ENCODE measurements at regions not wholly inside any gene's neighbourhood (a gene's known extent, or its start where the extent isn't known, plus 50 kb on each side); places are given as distances from the start of the nearest gene placed in this dataset.

DNA sequence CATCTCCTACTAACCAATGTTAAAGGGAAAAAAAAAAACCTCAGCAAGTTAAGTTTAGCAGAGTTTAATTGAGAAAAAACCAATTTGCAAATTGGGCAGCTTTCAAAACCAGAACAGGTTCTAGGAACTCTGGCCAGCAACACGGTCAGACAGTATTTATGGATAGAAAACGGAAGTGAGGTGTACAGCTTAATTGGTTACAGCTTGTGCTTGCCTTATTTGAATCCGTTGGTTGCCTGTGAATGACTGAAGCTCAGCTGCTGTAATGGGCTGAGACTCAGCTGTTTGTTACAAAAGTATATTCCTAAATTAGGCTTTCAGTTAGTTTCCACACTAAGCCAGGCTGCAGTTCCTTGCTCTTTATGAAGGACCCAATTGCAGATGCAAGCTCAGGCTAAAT lies 217.0 kb downstream of the SREK1 start (continued):
- TF ChIP-seq EZH2phosphoT487 (IDR thresholded peaks at IDR 0.05; ENCODE audit: borderline replicate concordance, low read depth), result no peak
- TF ChIP-seq, protein P1, sequence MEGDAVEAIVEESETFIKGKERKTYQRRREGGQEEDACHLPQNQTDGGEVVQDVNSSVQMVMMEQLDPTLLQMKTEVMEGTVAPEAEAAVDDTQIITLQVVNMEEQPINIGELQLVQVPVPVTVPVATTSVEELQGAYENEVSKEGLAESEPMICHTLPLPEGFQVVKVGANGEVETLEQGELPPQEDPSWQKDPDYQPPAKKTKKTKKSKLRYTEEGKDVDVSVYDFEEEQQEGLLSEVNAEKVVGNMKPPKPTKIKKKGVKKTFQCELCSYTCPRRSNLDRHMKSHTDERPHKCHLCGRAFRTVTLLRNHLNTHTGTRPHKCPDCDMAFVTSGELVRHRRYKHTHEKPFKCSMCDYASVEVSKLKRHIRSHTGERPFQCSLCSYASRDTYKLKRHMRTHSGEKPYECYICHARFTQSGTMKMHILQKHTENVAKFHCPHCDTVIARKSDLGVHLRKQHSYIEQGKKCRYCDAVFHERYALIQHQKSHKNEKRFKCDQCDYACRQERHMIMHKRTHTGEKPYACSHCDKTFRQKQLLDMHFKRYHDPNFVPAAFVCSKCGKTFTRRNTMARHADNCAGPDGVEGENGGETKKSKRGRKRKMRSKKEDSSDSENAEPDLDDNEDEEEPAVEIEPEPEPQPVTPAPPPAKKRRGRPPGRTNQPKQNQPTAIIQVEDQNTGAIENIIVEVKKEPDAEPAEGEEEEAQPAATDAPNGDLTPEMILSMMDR (IDR thresholded peaks at IDR 0.05), result no peak
- TF ChIP-seq RCOR1 (IDR thresholded peaks at IDR 0.05; ENCODE audit: low read length), result no peak
- TF ChIP-seq, protein P2, sequence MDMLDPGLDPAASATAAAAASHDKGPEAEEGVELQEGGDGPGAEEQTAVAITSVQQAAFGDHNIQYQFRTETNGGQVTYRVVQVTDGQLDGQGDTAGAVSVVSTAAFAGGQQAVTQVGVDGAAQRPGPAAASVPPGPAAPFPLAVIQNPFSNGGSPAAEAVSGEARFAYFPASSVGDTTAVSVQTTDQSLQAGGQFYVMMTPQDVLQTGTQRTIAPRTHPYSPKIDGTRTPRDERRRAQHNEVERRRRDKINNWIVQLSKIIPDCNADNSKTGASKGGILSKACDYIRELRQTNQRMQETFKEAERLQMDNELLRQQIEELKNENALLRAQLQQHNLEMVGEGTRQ (IDR thresholded peaks at IDR 0.05; ENCODE audit: borderline replicate concordance, low read depth, low read length), result no peak

DNA sequence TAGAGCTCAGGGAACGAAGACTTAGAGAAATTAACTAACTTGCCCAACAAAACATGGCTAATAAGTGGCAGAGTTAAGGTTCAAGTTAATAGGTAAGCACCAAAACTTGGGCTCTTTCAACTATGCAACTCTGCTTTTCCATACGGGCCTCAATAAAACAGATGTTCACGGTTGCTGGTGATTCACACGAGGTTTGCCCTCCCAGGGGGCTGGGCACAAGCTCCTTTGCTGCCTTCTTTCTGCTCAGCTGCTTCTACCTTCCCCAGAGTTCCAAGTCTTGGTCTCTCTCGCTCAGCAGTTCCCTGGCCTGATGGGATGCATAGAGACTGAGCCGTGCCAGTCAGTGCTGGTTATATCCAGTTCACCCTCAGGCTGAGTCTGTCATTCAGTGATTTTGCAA lies 217.9 kb downstream of the SREK1 start:
- 34% methylated on average over 6 of the region's 6 CpGs for WGBS (ENCODE audit: low lambda C conversion rate)
- POLR2A ChIA-PET, result no interaction called here
- no peak for DNase-seq
- TF ChIP-seq NFIC (IDR thresholded peaks at IDR 0.05; ENCODE audit: borderline replicate concordance) (no peak), MXI1 (IDR thresholded peaks at IDR 0.05; ENCODE audit: low read depth, low read length) (no peak), SMC3 (IDR thresholded peaks at IDR 0.05; ENCODE audit: low read depth, low read length) (no peak), GABPA (IDR thresholded peaks at IDR 0.05; ENCODE audit: low read depth) (no peak), TCF12 (IDR thresholded peaks at IDR 0.05) (no peak), RXRA (IDR thresholded peaks at IDR 0.05; ENCODE audit: borderline replicate concordance, low read depth) (no peak), FOXJ3 (CRISPR knock-in tag; IDR thresholded peaks at IDR 0.05) (no peak), FOXM1 (IDR thresholded peaks at IDR 0.05; ENCODE audit: low read depth) (no peak), NRF1 (IDR thresholded peaks at IDR 0.05; ENCODE audit: low read depth, low read length) (no peak), CHD2 (IDR thresholded peaks at IDR 0.05; ENCODE audit: low read length, partially characterized antibody) (no peak), RAD21 (IDR thresholded peaks at IDR 0.05; ENCODE audit: low read length) (no peak), POLR2AphosphoS5 (IDR thresholded peaks at IDR 0.05; ENCODE audit: low read depth, low read length) (no peak), EZH2phosphoT487 (IDR thresholded peaks at IDR 0.05; ENCODE audit: borderline replicate concordance, low read depth) (no peak), JUND (IDR thresholded peaks at IDR 0.05) (no peak)
- TF ChIP-seq, protein P1 (IDR thresholded peaks at IDR 0.05), result no peak
- TF ChIP-seq, protein P3, sequence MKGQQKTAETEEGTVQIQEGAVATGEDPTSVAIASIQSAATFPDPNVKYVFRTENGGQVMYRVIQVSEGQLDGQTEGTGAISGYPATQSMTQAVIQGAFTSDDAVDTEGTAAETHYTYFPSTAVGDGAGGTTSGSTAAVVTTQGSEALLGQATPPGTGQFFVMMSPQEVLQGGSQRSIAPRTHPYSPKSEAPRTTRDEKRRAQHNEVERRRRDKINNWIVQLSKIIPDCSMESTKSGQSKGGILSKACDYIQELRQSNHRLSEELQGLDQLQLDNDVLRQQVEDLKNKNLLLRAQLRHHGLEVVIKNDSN (IDR thresholded peaks at IDR 0.05; ENCODE audit: borderline replicate concordance, low read depth), result no peak
- TF ChIP-seq, protein P4, sequence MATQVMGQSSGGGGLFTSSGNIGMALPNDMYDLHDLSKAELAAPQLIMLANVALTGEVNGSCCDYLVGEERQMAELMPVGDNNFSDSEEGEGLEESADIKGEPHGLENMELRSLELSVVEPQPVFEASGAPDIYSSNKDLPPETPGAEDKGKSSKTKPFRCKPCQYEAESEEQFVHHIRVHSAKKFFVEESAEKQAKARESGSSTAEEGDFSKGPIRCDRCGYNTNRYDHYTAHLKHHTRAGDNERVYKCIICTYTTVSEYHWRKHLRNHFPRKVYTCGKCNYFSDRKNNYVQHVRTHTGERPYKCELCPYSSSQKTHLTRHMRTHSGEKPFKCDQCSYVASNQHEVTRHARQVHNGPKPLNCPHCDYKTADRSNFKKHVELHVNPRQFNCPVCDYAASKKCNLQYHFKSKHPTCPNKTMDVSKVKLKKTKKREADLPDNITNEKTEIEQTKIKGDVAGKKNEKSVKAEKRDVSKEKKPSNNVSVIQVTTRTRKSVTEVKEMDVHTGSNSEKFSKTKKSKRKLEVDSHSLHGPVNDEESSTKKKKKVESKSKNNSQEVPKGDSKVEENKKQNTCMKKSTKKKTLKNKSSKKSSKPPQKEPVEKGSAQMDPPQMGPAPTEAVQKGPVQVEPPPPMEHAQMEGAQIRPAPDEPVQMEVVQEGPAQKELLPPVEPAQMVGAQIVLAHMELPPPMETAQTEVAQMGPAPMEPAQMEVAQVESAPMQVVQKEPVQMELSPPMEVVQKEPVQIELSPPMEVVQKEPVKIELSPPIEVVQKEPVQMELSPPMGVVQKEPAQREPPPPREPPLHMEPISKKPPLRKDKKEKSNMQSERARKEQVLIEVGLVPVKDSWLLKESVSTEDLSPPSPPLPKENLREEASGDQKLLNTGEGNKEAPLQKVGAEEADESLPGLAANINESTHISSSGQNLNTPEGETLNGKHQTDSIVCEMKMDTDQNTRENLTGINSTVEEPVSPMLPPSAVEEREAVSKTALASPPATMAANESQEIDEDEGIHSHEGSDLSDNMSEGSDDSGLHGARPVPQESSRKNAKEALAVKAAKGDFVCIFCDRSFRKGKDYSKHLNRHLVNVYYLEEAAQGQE (IDR thresholded peaks at IDR 0.05; ENCODE audit: low read depth, low read length), result no peak
- TF ChIP-seq, protein P5, sequence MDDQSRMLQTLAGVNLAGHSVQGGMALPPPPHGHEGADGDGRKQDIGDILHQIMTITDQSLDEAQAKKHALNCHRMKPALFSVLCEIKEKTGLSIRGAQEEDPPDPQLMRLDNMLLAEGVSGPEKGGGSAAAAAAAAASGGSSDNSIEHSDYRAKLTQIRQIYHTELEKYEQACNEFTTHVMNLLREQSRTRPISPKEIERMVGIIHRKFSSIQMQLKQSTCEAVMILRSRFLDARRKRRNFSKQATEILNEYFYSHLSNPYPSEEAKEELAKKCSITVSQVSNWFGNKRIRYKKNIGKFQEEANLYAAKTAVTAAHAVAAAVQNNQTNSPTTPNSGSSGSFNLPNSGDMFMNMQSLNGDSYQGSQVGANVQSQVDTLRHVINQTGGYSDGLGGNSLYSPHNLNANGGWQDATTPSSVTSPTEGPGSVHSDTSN (IDR thresholded peaks at IDR 0.05), result no peak
- TF ChIP-seq, protein P6, sequence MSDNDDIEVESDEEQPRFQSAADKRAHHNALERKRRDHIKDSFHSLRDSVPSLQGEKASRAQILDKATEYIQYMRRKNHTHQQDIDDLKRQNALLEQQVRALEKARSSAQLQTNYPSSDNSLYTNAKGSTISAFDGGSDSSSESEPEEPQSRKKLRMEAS (IDR thresholded peaks at IDR 0.05; ENCODE audit: low read depth), result no peak

More for the DNA sequence above, 217.9 kb downstream of the SREK1 start:
- Histone ChIP-seq H3K27me3 (ENCODE audit: insufficient read depth) (0 out of 2 replicates have a peak, but pooled peaks cover 5% of the 10 kb centered on the region), H3K79me2 (ENCODE audit: insufficient read depth) (no peaks in the 10 kb centered on the region), H3F3A (replicated peaks; ENCODE audit: insufficient read depth) (no peaks in the 10 kb centered on the region), H3K4me1 (ENCODE audit: control insufficient read depth in 1 of 2, insufficient read depth in 2 of 2, low read depth in 1 of 2, low read length in 1 of 2) (peaks cover 0 to 13% of the 10 kb centered on the region in 2 experiments; a peak in 2 of 4 replicates), H4K20me1 (ENCODE audit: insufficient read depth) (no peaks in the 10 kb centered on the region), H3K9me3 (no peaks in the 10 kb centered on the region), H2AFZ (ENCODE audit: low read depth) (no peak overlapping the region), H3K4me2 (no peak overlapping the region), H3K9me2 (no peaks in the 10 kb centered on the region), H3K4me3 (ENCODE audit: low read depth in 2 of 2, low read length in 1 of 2) (no peak overlapping the region), H3K36me3 (replicated peaks in 1 of 2; ENCODE audit: control insufficient read depth in 1 of 2, insufficient read depth in 2 of 2, low read length in 1 of 2) (no peaks in the 10 kb centered on the region), H3K27ac (ENCODE audit: low read depth in 2 of 2, low read length in 1 of 2) (no peak overlapping the region), H3K9ac (no peak overlapping the region)
- CTCF ChIA-PET, result interaction anchor here (0.6 to 1.5 kb wide), 3 partner anchors 54 to 191 kb away, joined by 3 to 4 read pairs (median 4); no protein-coding TSS in a partner anchor
